NCI-H526 (cell line): ENCODE measurements at regions not wholly inside any gene's neighbourhood (a gene's known extent, or its start where the extent isn't known, plus 50 kb on each side); places are given as distances from the start of the nearest gene placed in this dataset.

Experiments used
- DNase-seq, 2 experiments: peaks; one replicate each; lab custom pipeline; 2025; lab: John Stamatoyannopoulos, UW

GRCh38 chr5:113902917-113903660, 389.6 kb downstream of the YTHDC2 start:
- DNase-seq = no peak

GRCh38 chr5:113909782-113910181, 396.3 kb downstream of the YTHDC2 start:
- no peak for DNase-seq

GRCh38 chr5:113917997-113918396, 404.5 kb downstream of the YTHDC2 start:
- no peak for DNase-seq

- no peak for DNase-seq
These were observed 408.8 kb downstream of the YTHDC2 start for GRCh38 chr5:113922343-113922742.

- DNase-seq = no peak
These were observed 422.0 kb downstream of the YTHDC2 start for GRCh38 chr5:113935453-113935852.

- DNase-seq = no peak
These were observed 423.8 kb downstream of the YTHDC2 start for GRCh38 chr5:113937301-113937700.

- DNase-seq = no peak
These were observed 421.9 kb upstream of the KCNN2 start for GRCh38 chr5:113939988-113940387.

GRCh38 chr5:113950186-113950585, 411.7 kb upstream of the KCNN2 start:
- no peak for DNase-seq

- no peak for DNase-seq
These were observed 396.6 kb upstream of the KCNN2 start for GRCh38 chr5:113965225-113965624.

GRCh38 chr5:113969901-113970300, 392.0 kb upstream of the KCNN2 start:
- no peak for DNase-seq

GRCh38 chr5:113971454-113971853, 390.4 kb upstream of the KCNN2 start:
- DNase-seq = no peak

GRCh38 chr5:113974976-113975375, 386.9 kb upstream of the KCNN2 start:
- no peak for DNase-seq

- DNase-seq = no peak
These were observed 376.9 kb upstream of the KCNN2 start for GRCh38 chr5:113984928-113985327.

GRCh38 chr5:113985505-113985904, 376.4 kb upstream of the KCNN2 start:
- DNase-seq = no peak

- no peak for DNase-seq
These were observed 372.5 kb upstream of the KCNN2 start for GRCh38 chr5:113989278-113989912.

- DNase-seq = no peak
These were observed 372.0 kb upstream of the KCNN2 start for GRCh38 chr5:113989913-113990305.

- no peak for DNase-seq
These were observed 360.8 kb upstream of the KCNN2 start for GRCh38 chr5:114001076-114001475.

- DNase-seq = no peak
These were observed 355.3 kb upstream of the KCNN2 start for GRCh38 chr5:114006582-114006981.

- no peak for DNase-seq
These were observed 354.2 kb upstream of the KCNN2 start for GRCh38 chr5:114007678-114008077.

- no peak for DNase-seq
These were observed 351.5 kb upstream of the KCNN2 start for GRCh38 chr5:114010362-114010761.

GRCh38 chr5:114018186-114018585, 343.7 kb upstream of the KCNN2 start:
- no peak for DNase-seq

GRCh38 chr5:114038756-114039155, 323.1 kb upstream of the KCNN2 start:
- DNase-seq = no peak

- no peak for DNase-seq
These were observed 311.8 kb upstream of the KCNN2 start for GRCh38 chr5:114050087-114050486.

- no peak for DNase-seq
These were observed 308.5 kb upstream of the KCNN2 start for GRCh38 chr5:114053372-114053771.
